ENCODE measurements at regions not wholly inside any gene's neighbourhood (a gene's known extent, or its start where the extent isn't known, plus 50 kb on each side); places are given as distances from the start of the nearest gene placed in this dataset.

- TF ChIP-seq MAZ (IDR thresholded peaks at IDR 0.05; ENCODE audit: borderline replicate concordance, low read depth, low read length) (no peak), CEBPB (IDR thresholded peaks at IDR 0.05) (no peak), POLR2A (IDR thresholded peaks at IDR 0.05; ENCODE audit: low read length) (no peak)
These were observed 104.4 kb upstream of the SERBP1 start for GRCh38 chr1:67534627-67535065.
